SK-N-SH treated with all-trans-retinoic acid at 6 μM for 48 hours (cell line): ENCODE measurements at regions not wholly inside any gene's neighbourhood (a gene's known extent, or its start where the extent isn't known, plus 50 kb on each side); places are given as distances from the start of the nearest gene placed in this dataset.

Experiments used
- ATAC-seq: fragments of 200-7000 bp; cut with Tn5 transposase; 3 replicates; pipeline ENCODE4 v1.9.1; 2020; ENCODE audit warnings: mild to moderate bottlenecking, moderate library complexity
- BACH2 ChIP-seq: fragments of 250-450 bp; sonication (Bioruptor Pico); IDR thresholded peaks from 2 replicates; pipeline ENCODE4 v1.9.0; 2021; ENCODE audit warnings: mild to moderate bottlenecking, borderline replicate concordance
- CREB5 ChIP-seq: fragments of 250-450 bp; sonication (Bioruptor Pico); IDR thresholded peaks from 2 replicates; pipeline ENCODE4 v1.5.1; 2020; ENCODE audit warnings: low read depth, mild to moderate bottlenecking, moderate library complexity
- ESRRG ChIP-seq: fragments of 250-450 bp; sonication (Bioruptor Pico); IDR thresholded peaks from 2 replicates; pipeline ENCODE4 v1.6.1; 2021; ENCODE audit warnings: mild to moderate bottlenecking
- GLIS3 ChIP-seq: fragments of 250-450 bp; sonication (Bioruptor Pico); IDR thresholded peaks from 2 replicates; pipeline ENCODE4 v1.5.0; 2020; ENCODE audit warnings: mild to moderate bottlenecking, moderate library complexity
- OSR1 ChIP-seq: fragments of 250-450 bp; sonication (Bioruptor Pico); IDR thresholded peaks from 2 replicates; pipeline ENCODE4 v1.8.0; 2022; ENCODE audit warnings: moderate library complexity, mild to moderate bottlenecking, inconsistent platforms
- POU6F1 ChIP-seq: fragments of 250-450 bp; sonication (Bioruptor Pico); IDR thresholded peaks from 2 replicates; pipeline ENCODE4 v1.8.0; 2021; ENCODE audit warnings: low read depth, mild to moderate bottlenecking, moderate library complexity, borderline replicate concordance
- RARB ChIP-seq: fragments of 250-450 bp; sonication (Bioruptor Pico); IDR thresholded peaks from 2 replicates; pipeline ENCODE4 v1.8.0; 2021; ENCODE audit warnings: mild to moderate bottlenecking, moderate library complexity
- SNAI2 ChIP-seq: fragments of 250-450 bp; sonication (Bioruptor Pico); IDR thresholded peaks from 2 replicates; pipeline ENCODE4 v1.5.0; 2020; ENCODE audit warnings: mild to moderate bottlenecking, moderate library complexity
- TCF4 ChIP-seq: fragments of 250-450 bp; sonication (Bioruptor Pico); IDR thresholded peaks from 2 replicates; pipeline ENCODE4 v1.8.0; 2021; ENCODE audit warnings: mild to moderate bottlenecking, moderate library complexity, borderline replicate concordance
- TOX ChIP-seq: fragments of 250-450 bp; sonication (Bioruptor Pico); IDR thresholded peaks from 2 replicates; pipeline ENCODE4 v1.8.0; 2021; ENCODE audit warnings: mild to moderate bottlenecking, moderate library complexity, borderline replicate concordance
- TSHZ2 ChIP-seq: fragments of 250-450 bp; sonication (Bioruptor Pico); IDR thresholded peaks from 2 replicates; pipeline ENCODE4 v1.5.0; 2020; ENCODE audit warnings: mild to moderate bottlenecking, moderate library complexity
- ZC3H10 ChIP-seq: fragments of 250-450 bp; sonication (Bioruptor Pico); IDR thresholded peaks from 2 replicates; pipeline ENCODE4 v1.5.1; 2021; ENCODE audit warnings: mild to moderate bottlenecking, moderate library complexity
- ZFP30 ChIP-seq: fragments of 450-650 bp; formaldehyde crosslinking; IDR thresholded peaks from 2 replicates; pipeline ENCODE4 v1.5.0; 2022; ENCODE audit warnings: mild to moderate bottlenecking, moderate library complexity
- ZNF565 ChIP-seq: fragments of 450-650 bp; formaldehyde crosslinking; conservative IDR thresholded peaks from 2 replicates; pipeline ENCODE4 v1.5.0; 2020; ENCODE audit warnings: low read depth, mild to moderate bottlenecking, moderate library complexity
- ZNF70 ChIP-seq: fragments of 450-650 bp; formaldehyde crosslinking; IDR thresholded peaks from 2 replicates; pipeline ENCODE4 v1.5.0; 2020; ENCODE audit warnings: mild to moderate bottlenecking, moderate library complexity
- ZNF8 ChIP-seq: fragments of 450-650 bp; formaldehyde crosslinking; IDR thresholded peaks from 2 replicates; pipeline ENCODE4 v1.5.0; 2020; ENCODE audit warnings: mild to moderate bottlenecking, moderate library complexity

DNA sequence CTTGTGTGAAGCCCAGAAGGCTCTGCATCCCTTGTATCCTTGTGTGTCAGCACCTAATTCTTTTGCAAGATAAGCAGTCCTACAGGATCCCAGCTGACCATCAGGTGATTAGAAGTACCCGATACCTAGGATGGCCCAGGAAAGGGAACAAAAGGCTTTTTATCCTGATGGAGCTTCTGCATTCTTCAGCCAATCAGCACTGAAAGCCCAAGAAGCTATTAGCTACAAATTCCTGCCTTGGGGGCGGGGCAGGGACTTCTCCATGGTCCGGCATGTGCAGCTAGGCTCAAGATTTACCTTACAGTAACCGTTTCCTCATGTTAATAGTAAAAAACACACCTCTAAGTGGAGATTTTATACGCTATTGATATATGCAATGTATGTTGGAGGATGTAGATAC is 264.6 kb upstream of the THUMPD2 start:
- TF ChIP-seq ESRRG (CRISPR knock-in tag), result no peak
- TF ChIP-seq ZFP30 (CRISPR knock-in tag), result no peak
- TF ChIP-seq TOX (CRISPR knock-in tag), result no peak
- no peak for TF ChIP-seq BACH2
- no peak for ATAC-seq

DNA sequence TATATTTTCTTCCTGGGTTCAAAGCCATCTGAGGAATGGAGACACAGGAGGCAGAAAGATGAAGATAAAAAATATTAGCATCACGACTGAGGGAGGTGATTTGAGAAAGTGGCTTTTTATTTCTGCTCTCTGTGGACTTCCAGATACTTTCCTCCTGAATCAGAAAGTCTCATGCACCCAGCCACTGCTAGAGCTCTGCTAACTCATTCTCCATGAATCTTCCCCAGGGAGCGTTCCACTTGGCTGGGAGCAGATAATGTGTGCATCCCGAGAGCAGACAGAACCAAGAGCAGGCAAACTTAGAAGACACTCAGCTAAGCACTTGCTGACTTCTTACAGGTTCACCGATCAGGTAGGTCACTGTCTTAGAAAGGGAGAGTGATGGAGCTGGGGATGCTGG is 264.1 kb upstream of the THUMPD2 start:
- TF ChIP-seq CREB5 (CRISPR knock-in tag), result no peak
- TF ChIP-seq ZNF8 (CRISPR knock-in tag), result no peak
- TF ChIP-seq POU6F1, result no peak
- TF ChIP-seq ZNF70 (CRISPR knock-in tag), result no peak
- no peak for TF ChIP-seq ZC3H10 (CRISPR knock-in tag)
- TF ChIP-seq SNAI2 (CRISPR knock-in tag), result no peak
- no peak for TF ChIP-seq OSR1 (CRISPR knock-in tag)
- no peak for TF ChIP-seq BACH2
- no peak for TF ChIP-seq GLIS3 (CRISPR knock-in tag)
- TF ChIP-seq TSHZ2 (CRISPR knock-in tag), result no peak
- no peak for ATAC-seq

GRCh38 chr2:40041422-40042382 is 262.6 kb upstream of the THUMPD2 start:
- TF ChIP-seq POU6F1, result no peak
- no peak for TF ChIP-seq RARB (CRISPR knock-in tag)
- TF ChIP-seq BACH2, result no peak
- TF ChIP-seq TSHZ2 (CRISPR knock-in tag), result no peak
- TF ChIP-seq SNAI2 (CRISPR knock-in tag), result no peak
- ATAC-seq, result no peak

- no peak for ATAC-seq
- TF ChIP-seq ZNF565 (CRISPR knock-in tag), result no peak
- TF ChIP-seq TCF4 (CRISPR knock-in tag), result no peak
Measured at GRCh38 chr2:40039549-40039948, 260.5 kb upstream of the THUMPD2 start.
